ENCODE measurements at regions not wholly inside any gene's neighbourhood (a gene's known extent, or its start where the extent isn't known, plus 50 kb on each side); places are given as distances from the start of the nearest gene placed in this dataset.
"Not testable (repeated sequence)": the region's sequence is repeated elsewhere in the genome, so short reads cannot be mapped to it uniquely, and the experiment has no call there.

GRCh38 chr6:154923199-154923869, 71.8 kb upstream of the TIAM2 start:
- DNase-seq: no peak

DNA sequence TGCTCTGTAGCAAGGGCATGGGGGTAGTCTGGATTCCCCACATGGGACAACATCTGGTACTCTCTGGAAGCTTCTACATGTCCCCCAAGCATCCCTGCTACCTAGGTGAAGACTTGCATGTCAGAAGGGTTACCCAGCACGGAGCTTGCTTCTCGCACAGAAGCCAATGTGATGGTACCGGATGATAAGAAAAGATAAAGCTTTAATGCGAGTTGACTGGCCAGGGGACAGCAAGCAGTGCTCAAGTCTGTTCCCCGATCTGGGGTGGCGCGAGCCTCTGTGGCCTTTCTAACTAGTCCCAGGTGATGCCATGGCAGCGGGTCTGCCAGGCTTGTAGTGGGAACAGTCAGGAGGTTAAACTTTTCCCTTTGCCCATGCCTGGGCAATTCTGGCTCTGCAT, 70.0 kb upstream of the TIAM2 start:
- no peak for DNase-seq

DNA sequence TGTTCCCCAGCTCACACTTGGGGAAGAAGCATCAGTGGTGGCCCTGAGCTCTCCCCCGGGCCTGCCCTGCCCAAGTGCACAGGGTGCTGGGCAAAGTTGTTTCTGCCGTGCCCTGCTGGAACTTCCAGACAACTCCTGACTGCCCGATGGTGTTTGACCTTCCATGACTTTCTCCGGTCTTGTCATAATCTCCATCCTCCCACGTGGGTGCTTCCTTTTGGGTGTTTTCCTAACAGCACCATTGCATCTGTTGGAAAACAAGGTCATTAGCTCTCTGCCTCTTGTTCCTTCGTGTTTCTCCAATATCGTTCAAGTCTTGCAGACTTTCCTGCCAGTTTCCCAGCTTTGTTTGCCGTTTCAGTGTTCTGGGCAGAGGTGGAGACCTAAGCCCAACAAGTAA, 68.7 kb upstream of the TIAM2 start:
- no peak for DNase-seq

DNA sequence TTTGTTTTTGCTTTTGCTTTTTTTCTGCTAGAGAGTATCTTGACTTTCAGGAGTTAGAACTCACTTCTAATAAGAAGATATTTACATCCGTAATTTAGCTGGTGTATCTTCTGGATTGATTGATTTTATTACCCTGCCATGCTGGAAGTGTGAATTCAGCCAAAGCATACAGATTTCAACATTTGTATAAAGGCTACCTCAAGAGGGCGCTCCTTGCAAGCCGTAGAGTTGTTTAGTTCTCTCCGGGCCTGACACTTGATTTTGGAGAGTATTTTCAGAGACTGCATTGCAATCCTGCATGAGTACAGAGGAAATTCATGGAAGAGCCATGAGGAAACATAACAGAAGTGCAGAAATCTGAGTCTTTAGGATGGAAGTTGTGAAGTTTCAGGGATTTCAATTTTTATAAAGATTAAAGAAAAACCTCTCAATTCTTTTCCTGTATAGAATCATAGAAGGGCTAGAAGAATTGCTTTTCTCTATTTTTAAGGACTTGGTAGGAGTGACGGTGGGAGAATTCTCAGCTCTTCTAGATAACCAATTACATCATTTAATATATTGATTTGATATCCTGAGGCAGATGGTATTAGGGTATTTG, 66.7 kb upstream of the TIAM2 start:
- peak; percentile 50 for DNase-seq

- no peak for DNase-seq
Measured at GRCh38 chr6:154930451-154930851, 64.7 kb upstream of the TIAM2 start.

DNA sequence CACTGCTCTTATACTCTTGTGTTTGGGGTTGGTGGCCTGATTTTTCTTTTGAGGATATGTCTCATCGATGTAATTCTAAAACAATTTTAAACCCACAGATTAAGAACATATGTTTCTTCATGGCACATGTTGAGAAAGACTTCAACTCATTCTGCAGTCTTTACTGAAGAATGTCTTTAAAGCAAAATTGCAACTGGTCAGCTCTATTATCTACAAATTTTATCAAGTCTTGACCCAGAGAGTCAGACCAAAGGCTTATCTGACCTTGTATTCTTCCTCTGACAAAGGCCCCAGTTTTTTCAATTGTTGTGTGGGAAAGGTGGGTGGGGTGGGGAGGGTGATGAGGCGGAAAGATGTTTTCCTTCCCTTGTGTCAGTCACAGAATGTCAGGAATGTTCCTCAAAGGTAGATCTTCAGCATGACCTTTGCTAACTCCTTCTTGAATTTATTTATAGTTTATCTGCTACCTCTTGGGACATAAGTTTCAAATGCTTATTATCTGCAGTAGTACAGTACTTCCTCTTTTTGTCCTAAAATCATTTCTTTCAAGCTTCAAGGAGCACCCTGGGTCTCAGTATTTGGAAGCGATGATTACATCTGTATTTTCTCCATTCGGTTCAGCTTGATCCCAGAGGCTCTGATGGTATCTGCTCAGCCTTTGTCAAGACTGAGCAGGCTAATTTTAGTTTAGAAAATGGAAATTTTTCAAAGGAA, 63.2 kb upstream of the TIAM2 start:
- DNase-seq: no peak

- DNase-seq: no peak
Measured at GRCh38 chr6:154932515-154933027, 62.5 kb upstream of the TIAM2 start.

- DNase-seq: no peak
Measured at GRCh38 chr6:154933181-154933827, 61.8 kb upstream of the TIAM2 start.

GRCh38 chr6:154937306-154938220, 57.6 kb upstream of the TIAM2 start:
- DNase-seq: no peak

GRCh38 chr6:154938221-154938580, 56.9 kb upstream of the TIAM2 start:
- peak; percentile 89 for DNase-seq

- not testable (repeated sequence) for DNase-seq
Measured at GRCh38 chr6:154938727-154939285, 56.3 kb upstream of the TIAM2 start.

GRCh38 chr6:154942770-154943169, 52.3 kb upstream of the TIAM2 start:
- DNase-seq: no peak

- DNase-seq: no peak
Measured at GRCh38 chr6:154945271-154945890, 49.7 kb upstream of the TIAM2 start.

Measured in NCI-H1105 (cell line).